Pons (tissue), 1 donor: ENCODE measurements at regions not wholly inside any gene's neighbourhood (a gene's known extent, or its start where the extent isn't known, plus 50 kb on each side); places are given as distances from the start of the nearest gene placed in this dataset.
"Not testable (repeated sequence)": the region's sequence is repeated elsewhere in the genome, so short reads cannot be mapped to it uniquely, and the experiment has no call there.

Source experiments
- DNase-seq: peaks from one replicate; pipeline ENCODE4 v3.0.0-alpha.2; 2016; ENCODE audit warnings: low spot score

- no peak for DNase-seq
Observed at GRCh38 chr4:112946127-112946526, 103.3 kb upstream of the ANK2 start.

GRCh38 chr4:112947616-112948015 is 101.8 kb upstream of the ANK2 start:
- DNase-seq = peak; percentile 66

GRCh38 chr4:112951362-112952312 is 97.8 kb upstream of the ANK2 start:
- DNase-seq = peak; percentile 75

GRCh38 chr4:112952313-112952700 is 97.1 kb upstream of the ANK2 start:
- peak; percentile 92 for DNase-seq

- DNase-seq = peak; percentile 80
Observed at GRCh38 chr4:112953262-112953661, 96.2 kb upstream of the ANK2 start.

GRCh38 chr4:112954286-112954685 is 95.2 kb upstream of the ANK2 start:
- no peak for DNase-seq

- DNase-seq = peak; percentile 89
Observed at GRCh38 chr4:112956484-112956896, 93.0 kb upstream of the ANK2 start.

GRCh38 chr4:112957764-112958163 is 91.7 kb upstream of the ANK2 start:
- DNase-seq = not testable (repeated sequence)

GRCh38 chr4:112966701-112967488 is 82.6 kb upstream of the ANK2 start:
- no peak for DNase-seq

- no peak for DNase-seq
Observed at GRCh38 chr4:112968451-112969159, 80.8 kb upstream of the ANK2 start.

- no peak for DNase-seq
Observed at GRCh38 chr4:112970903-112971302, 78.5 kb upstream of the ANK2 start.

- peak; percentile 12 for DNase-seq
Observed at GRCh38 chr4:112973750-112974251, 75.7 kb upstream of the ANK2 start.

GRCh38 chr4:112975567-112976355 is 73.7 kb upstream of the ANK2 start:
- DNase-seq = no peak

GRCh38 chr4:112978691-112979472 is 70.6 kb upstream of the ANK2 start:
- DNase-seq = no peak

- no peak for DNase-seq
Observed at GRCh38 chr4:112979881-112980421, 69.5 kb upstream of the ANK2 start.

GRCh38 chr4:112982680-112983079 is 66.8 kb upstream of the ANK2 start:
- DNase-seq = peak; percentile 22

GRCh38 chr4:112994732-112995464 is 54.6 kb upstream of the ANK2 start:
- no peak for DNase-seq
